ENCODE measurements at regions not wholly inside any gene's neighbourhood (a gene's known extent, or its start where the extent isn't known, plus 50 kb on each side); places are given as distances from the start of the nearest gene placed in this dataset.

DNA sequence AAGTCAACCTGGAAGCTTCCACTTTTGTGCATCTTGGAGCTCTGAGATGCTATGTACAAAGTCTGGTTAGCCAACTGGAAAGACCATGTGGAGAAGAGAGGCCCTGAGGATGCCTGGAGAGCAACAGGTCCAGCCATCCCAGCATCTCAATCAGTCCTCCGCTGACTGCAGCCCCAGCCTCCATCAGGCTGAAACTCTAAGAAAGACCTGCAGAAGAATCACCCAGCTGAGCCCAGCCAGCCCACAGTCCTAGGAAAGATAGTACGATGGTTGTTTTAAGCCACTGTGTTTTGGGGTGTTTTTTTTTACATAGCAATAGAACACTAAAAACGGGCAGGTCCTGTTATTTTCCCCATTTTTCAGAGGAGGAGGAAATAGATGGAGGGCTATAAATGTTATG, 84.0 kb downstream of the NCR2 start:
- H3K27me3 ChIP-seq = peaks cover 60% of the 10 kb centered on the region
- no peaks in the 10 kb centered on the region for H3K4me1 ChIP-seq (ENCODE audit: low read depth)
- no peak for DNase-seq (ENCODE audit: low read depth in 1 of 2, low spot score in 1 of 2)
- H3K9me3 ChIP-seq (ENCODE audit: low read depth) = no peaks in the 10 kb centered on the region
- no peak for TF ChIP-seq CTCF (IDR thresholded peaks at IDR 0.05; ENCODE audit: low read depth, low read length)
- H3K27ac ChIP-seq = no peak overlapping the region
- no peak overlapping the region for H3K4me3 ChIP-seq
- no peaks in the 10 kb centered on the region for H3K36me3 ChIP-seq

DNA sequence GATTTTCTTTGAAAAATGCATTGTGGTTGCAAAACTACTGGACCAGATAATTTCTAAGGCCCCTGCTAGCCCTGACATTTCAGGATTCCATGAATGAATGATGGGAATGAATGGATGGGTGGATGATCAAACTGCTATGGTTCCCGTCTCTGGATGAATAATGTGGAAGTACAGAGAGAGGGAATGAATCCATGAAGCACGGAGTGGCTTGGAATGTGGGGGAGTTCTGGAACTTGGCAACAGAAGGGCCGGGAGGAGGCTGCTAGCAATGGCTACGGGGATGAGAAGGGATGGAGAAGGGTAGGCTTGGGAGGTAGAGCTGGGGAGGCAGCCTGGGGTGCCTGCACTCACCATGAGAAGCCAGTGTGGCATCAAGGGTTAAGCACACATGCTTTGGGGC, 84.8 kb downstream of the NCR2 start:
- H3K27ac ChIP-seq = no peak overlapping the region
- no peak overlapping the region for H3K4me3 ChIP-seq
- DNase-seq (ENCODE audit: low read depth in 1 of 2, low spot score in 1 of 2) = peak in 1 of 2 donors; percentile 22
- no peak for TF ChIP-seq CTCF (IDR thresholded peaks at IDR 0.05; ENCODE audit: low read depth, low read length)
- no peaks in the 10 kb centered on the region for H3K9me3 ChIP-seq (ENCODE audit: low read depth)
- H3K36me3 ChIP-seq = no peaks in the 10 kb centered on the region
- no peaks in the 10 kb centered on the region for H3K4me1 ChIP-seq (ENCODE audit: low read depth)
- H3K27me3 ChIP-seq = peaks cover 52% of the 10 kb centered on the region

- no peak for DNase-seq (ENCODE audit: low read depth in 1 of 2, low spot score in 1 of 2)
- Histone ChIP-seq H3K4me3 (no peak overlapping the region), H3K9me3 (ENCODE audit: low read depth) (no peaks in the 10 kb centered on the region), H3K27me3 (peaks cover 51% of the 10 kb centered on the region), H3K4me1 (ENCODE audit: low read depth) (no peaks in the 10 kb centered on the region), H3K27ac (no peak overlapping the region), H3K36me3 (no peaks in the 10 kb centered on the region)
- no peak for TF ChIP-seq CTCF (IDR thresholded peaks at IDR 0.05; ENCODE audit: low read depth, low read length)
These were observed 86.8 kb downstream of the NCR2 start for GRCh38 chr6:41422161-41422560.

GRCh38 chr6:41423002-41423401, 87.6 kb downstream of the NCR2 start:
- Histone ChIP-seq H3K4me1 (ENCODE audit: low read depth) (peaks cover 5% of the 10 kb centered on the region), H3K36me3 (no peaks in the 10 kb centered on the region), H3K27me3 (peaks cover 54% of the 10 kb centered on the region), H3K27ac (no peak overlapping the region), H3K4me3 (no peak overlapping the region), H3K9me3 (ENCODE audit: low read depth) (no peaks in the 10 kb centered on the region)
- DNase-seq (ENCODE audit: low read depth in 1 of 2, low spot score in 1 of 2) = no peak
- TF ChIP-seq CTCF (IDR thresholded peaks at IDR 0.05; ENCODE audit: low read depth, low read length) = no peak

DNA sequence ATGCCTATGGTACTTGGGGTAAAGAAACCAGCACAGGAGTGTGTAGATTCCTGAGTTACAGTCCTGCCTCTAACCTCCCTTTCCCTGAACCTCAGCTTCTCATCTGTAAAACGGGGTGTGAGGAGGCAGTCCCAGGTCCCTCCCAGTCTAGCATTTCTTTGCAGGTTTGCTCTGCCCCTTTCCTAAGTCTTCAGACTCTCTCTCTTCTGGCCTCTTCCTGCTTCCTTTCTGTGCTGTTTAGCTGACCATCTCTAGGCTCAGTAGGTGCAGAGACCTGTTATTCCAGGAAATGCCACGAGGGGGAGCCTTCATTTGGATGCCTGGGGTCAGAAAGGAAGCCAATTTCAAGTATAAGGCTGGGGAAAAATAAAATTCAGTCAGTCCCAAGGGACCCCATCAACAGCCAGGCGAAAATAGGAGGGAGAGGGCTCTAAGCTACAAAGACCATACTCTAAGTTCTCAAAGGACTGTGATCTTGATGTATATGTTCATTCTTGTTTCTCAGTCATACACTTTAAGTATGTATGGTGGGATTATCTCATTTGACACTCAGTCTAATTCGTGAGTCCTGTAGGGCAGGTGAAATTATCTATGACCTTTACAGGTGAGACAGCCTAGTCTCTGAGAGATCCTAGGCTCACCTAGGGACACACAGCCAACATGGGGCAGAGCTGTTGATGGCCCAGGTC, 89.1 kb downstream of the NCR2 start:
- DNase-seq (ENCODE audit: low read depth in 1 of 2, low spot score in 1 of 2) = peak; percentile 83 to 89
- Histone ChIP-seq H3K36me3 (no peaks in the 10 kb centered on the region), H3K27ac (no peak overlapping the region), H3K4me1 (ENCODE audit: low read depth) (peaks cover 5% of the 10 kb centered on the region), H3K9me3 (ENCODE audit: low read depth) (no peaks in the 10 kb centered on the region), H3K4me3 (no peak overlapping the region), H3K27me3 (peaks cover 64% of the 10 kb centered on the region)
- TF ChIP-seq CTCF (IDR thresholded peaks at IDR 0.05; ENCODE audit: low read depth, low read length) = peak; percentile 90

All from cardiac muscle cell (in vitro differentiated cells and primary cell).